ENCODE measurements at regions not wholly inside any gene's neighbourhood (a gene's known extent, or its start where the extent isn't known, plus 50 kb on each side); places are given as distances from the start of the nearest gene placed in this dataset.
"Not testable (repeated sequence)": the region's sequence is repeated elsewhere in the genome, so short reads cannot be mapped to it uniquely, and the experiment has no call there.

- no peak overlapping the region for H3K4me3 Mint-ChIP-seq
- no peaks in the 10 kb centered on the region for H3K4me1 Mint-ChIP-seq
- no peaks in the 10 kb centered on the region for H3K36me3 Mint-ChIP-seq
- H3K27me3 Mint-ChIP-seq: peaks cover 2% of the 10 kb centered on the region
- H3K9me3 Mint-ChIP-seq: peaks cover 0 to 4% (median 0%) of the 10 kb centered on the region in 3 donors
- no peak overlapping the region for H3K27ac Mint-ChIP-seq
These were observed 50.9 kb upstream of the PDE1A start for GRCh38 chr2:182477774-182478173.

- Mint-ChIP-seq H3K4me3 (no peak overlapping the region), H3K27me3 (peaks cover 2% of the 10 kb centered on the region), H3K36me3 (no peaks in the 10 kb centered on the region), H3K4me1 (no peaks in the 10 kb centered on the region), H3K27ac (no peak overlapping the region), H3K9me3 (peaks cover 0 to 2% (median 0%) of the 10 kb centered on the region in 3 donors)
These were observed 54.8 kb upstream of the PDE1A start for GRCh38 chr2:182481676-182482075.

- no peaks in the 10 kb centered on the region for H3K36me3 Mint-ChIP-seq
- no peaks in the 10 kb centered on the region for H3K4me1 Mint-ChIP-seq
- no peak overlapping the region for H3K27ac Mint-ChIP-seq
- no peak overlapping the region for H3K4me3 Mint-ChIP-seq
- H3K27me3 Mint-ChIP-seq: peaks cover 2% of the 10 kb centered on the region
- peaks cover 0 to 2% (median 0%) of the 10 kb centered on the region in 3 donors for H3K9me3 Mint-ChIP-seq
These were observed 55.7 kb upstream of the PDE1A start for GRCh38 chr2:182482511-182482910.

- no peaks in the 10 kb centered on the region for H3K9me3 Mint-ChIP-seq
- H3K27me3 Mint-ChIP-seq: peaks cover 2% of the 10 kb centered on the region
- no peaks in the 10 kb centered on the region for H3K36me3 Mint-ChIP-seq
- H3K4me3 Mint-ChIP-seq: no peak overlapping the region
- no peaks in the 10 kb centered on the region for H3K4me1 Mint-ChIP-seq
- no peak overlapping the region for H3K27ac Mint-ChIP-seq
These were observed 69.8 kb upstream of the PDE1A start for GRCh38 chr2:182496596-182496995.

- no peaks in the 10 kb centered on the region for H3K9me3 Mint-ChIP-seq
- H3K27ac Mint-ChIP-seq: peak overlapping the region in 1 of 3 donors; percentile 21
- H3K4me1 Mint-ChIP-seq: no peaks in the 10 kb centered on the region
These were observed 73.1 kb upstream of the PDE1A start for GRCh38 chr2:182499706-182500470.

GRCh38 chr2:182503886-182504285 lies 77.0 kb upstream of the PDE1A start:
- no peaks in the 10 kb centered on the region for H3K27me3 Mint-ChIP-seq
- no peak overlapping the region for H3K4me3 Mint-ChIP-seq
- H3K36me3 Mint-ChIP-seq: no peaks in the 10 kb centered on the region
- no peak overlapping the region for H3K27ac Mint-ChIP-seq
- H3K9me3 Mint-ChIP-seq: no peaks in the 10 kb centered on the region
- no peaks in the 10 kb centered on the region for H3K4me1 Mint-ChIP-seq

More at GRCh38 chr2:182499706-182500470, 73.1 kb upstream of the PDE1A start:
- Mint-ChIP-seq H3K27me3 (peaks cover 2% of the 10 kb centered on the region), H3K36me3 (no peaks in the 10 kb centered on the region), H3K4me3 (no peak overlapping the region)

- H3K4me1 Mint-ChIP-seq: no peaks in the 10 kb centered on the region
- H3K27me3 Mint-ChIP-seq: no peaks in the 10 kb centered on the region
- no peak overlapping the region for H3K27ac Mint-ChIP-seq
- H3K4me3 Mint-ChIP-seq: no peak overlapping the region
- H3K36me3 Mint-ChIP-seq: no peaks in the 10 kb centered on the region
- no peaks in the 10 kb centered on the region for H3K9me3 Mint-ChIP-seq
These were observed 78.1 kb upstream of the PDE1A start for GRCh38 chr2:182504903-182505302.

GRCh38 chr2:182506606-182507005 lies 79.8 kb upstream of the PDE1A start:
- Mint-ChIP-seq H3K9me3 (no peaks in the 10 kb centered on the region), H3K27me3 (no peaks in the 10 kb centered on the region), H3K27ac (no peak overlapping the region)

GRCh38 chr2:182508583-182508982 lies 81.7 kb upstream of the PDE1A start:
- not testable (repeated sequence) for H3K4me3 Mint-ChIP-seq, H3K36me3 Mint-ChIP-seq, H3K9me3 Mint-ChIP-seq, H3K4me1 Mint-ChIP-seq, H3K27ac Mint-ChIP-seq, H3K27me3 Mint-ChIP-seq

More at GRCh38 chr2:182506606-182507005, 79.8 kb upstream of the PDE1A start:
- Mint-ChIP-seq H3K4me1 (no peaks in the 10 kb centered on the region), H3K36me3 (no peaks in the 10 kb centered on the region), H3K4me3 (no peak overlapping the region)

GRCh38 chr2:182509216-182509615 lies 82.4 kb upstream of the PDE1A start:
- Mint-ChIP-seq H3K4me1 (no peaks in the 10 kb centered on the region), H3K4me3 (no peak overlapping the region), H3K27ac (no peak overlapping the region), H3K9me3 (peaks cover 0 to 2% (median 0%) of the 10 kb centered on the region in 3 donors), H3K27me3 (peaks cover 4% of the 10 kb centered on the region), H3K36me3 (no peaks in the 10 kb centered on the region)

- Mint-ChIP-seq H3K4me1 (peaks cover 0 to 2% (median 0%) of the 10 kb centered on the region in 3 donors), H3K4me3 (no peak overlapping the region), H3K27ac (no peak overlapping the region), H3K27me3 (peaks cover 4% of the 10 kb centered on the region), H3K9me3 (no peaks in the 10 kb centered on the region), H3K36me3 (no peaks in the 10 kb centered on the region)
These were observed 94.9 kb upstream of the PDE1A start for GRCh38 chr2:182521453-182522404.

- Mint-ChIP-seq H3K9me3 (no peaks in the 10 kb centered on the region), H3K27ac (no peak overlapping the region), H3K4me1 (peaks cover 0 to 2% (median 0%) of the 10 kb centered on the region in 3 donors), H3K4me3 (no peak overlapping the region), H3K36me3 (no peaks in the 10 kb centered on the region), H3K27me3 (peaks cover 4% of the 10 kb centered on the region)
These were observed 95.6 kb upstream of the PDE1A start for GRCh38 chr2:182522405-182522896.

- Mint-ChIP-seq H3K4me1 (peaks cover 0 to 2% (median 0%) of the 10 kb centered on the region in 3 donors), H3K27ac (no peak overlapping the region), H3K9me3 (peaks cover 0 to under 1% (median 0%) of the 10 kb centered on the region in 3 donors), H3K36me3 (no peaks in the 10 kb centered on the region), H3K4me3 (no peak overlapping the region), H3K27me3 (peaks cover 4% of the 10 kb centered on the region)
These were observed 96.2 kb upstream of the PDE1A start for GRCh38 chr2:182522972-182523473.

GRCh38 chr2:182530636-182531035 lies 103.8 kb upstream of the PDE1A start:
- Mint-ChIP-seq H3K4me1 (no peaks in the 10 kb centered on the region), H3K27me3 (no peaks in the 10 kb centered on the region), H3K4me3 (no peak overlapping the region), H3K36me3 (no peaks in the 10 kb centered on the region), H3K9me3 (peaks cover 0 to 12% (median 0%) of the 10 kb centered on the region in 3 donors), H3K27ac (no peak overlapping the region)

GRCh38 chr2:182540252-182540651 lies 113.4 kb upstream of the PDE1A start:
- Mint-ChIP-seq H3K36me3 (peaks cover 1% of the 10 kb centered on the region), H3K27ac (no peak overlapping the region), H3K27me3 (no peaks in the 10 kb centered on the region), H3K4me3 (no peak overlapping the region), H3K4me1 (peaks cover 0 to 2% (median 0%) of the 10 kb centered on the region in 3 donors), H3K9me3 (no peaks in the 10 kb centered on the region)

All from IgD-negative memory B cell (primary cell).